ENCODE measurements at regions not wholly inside any gene's neighbourhood (a gene's known extent, or its start where the extent isn't known, plus 50 kb on each side); places are given as distances from the start of the nearest gene placed in this dataset.
"Not testable (repeated sequence)": the region's sequence is repeated elsewhere in the genome, so short reads cannot be mapped to it uniquely, and the experiment has no call there.

- DNase-seq = no peak
These were observed 310.6 kb downstream of the NPHP4 start for GRCh38 chr1:5681654-5682053.

GRCh38 chr1:5680600-5680999 is 311.6 kb downstream of the NPHP4 start:
- 71 to 85% (median 74%) methylated on average over 4 of the region's 4 CpGs for WGBS, 4 donors
- DNase-seq = no peak

More at GRCh38 chr1:5681654-5682053, 310.6 kb downstream of the NPHP4 start:
- Histone ChIP-seq H3K27ac (no peak overlapping the region), H3K4me3 (no peak overlapping the region), H3K4me1 (no peaks in the 10 kb centered on the region), H3K9me3 (no peaks in the 10 kb centered on the region), H3K36me3 (no peaks in the 10 kb centered on the region), H3K27me3 (peaks cover 0 to 18% (median 0%) of the 10 kb centered on the region in 9 donors)
- TF ChIP-seq CTCF (IDR thresholded peaks at IDR 0.05) (no peak), POLR2A (IDR thresholded peaks at IDR 0.05) (no peak)
- ATAC-seq = no peak
- 77 to 83% (median 78%) methylated on average over 5 to 6 of the region's 6 CpGs for WGBS, 4 donors
- intact Hi-C loops (cut with DNase I) = no loop called here

GRCh38 chr1:5678759-5679158 is 313.5 kb downstream of the NPHP4 start:
- intact Hi-C loops (cut with DNase I) = no loop called here
- peaks cover 0 to 7% (median 0%) of the 10 kb centered on the region in 9 donors for H3K27me3 ChIP-seq
- no peaks in the 10 kb centered on the region for H3K4me1 ChIP-seq
- TF ChIP-seq POLR2A (IDR thresholded peaks at IDR 0.05) (no peak), CTCF (IDR thresholded peaks at IDR 0.05) (no peak)
- peaks cover 0 to 9% (median 0%) of the 10 kb centered on the region in 12 donors for H3K9me3 ChIP-seq
- H3K4me3 ChIP-seq = no peak overlapping the region
- WGBS, 4 donors = 70 to 80% (median 74%) methylated on average over 1 of the region's 1 CpG
- ATAC-seq = no peak
- H3K27ac ChIP-seq = no peak overlapping the region
- DNase-seq = no peak
- H3K36me3 ChIP-seq = no peaks in the 10 kb centered on the region

More at GRCh38 chr1:5680600-5680999, 311.6 kb downstream of the NPHP4 start:
- peaks cover 0 to 11% (median 0%) of the 10 kb centered on the region in 9 donors for H3K27me3 ChIP-seq
- ATAC-seq = no peak
- H3K36me3 ChIP-seq = no peaks in the 10 kb centered on the region
- H3K4me3 ChIP-seq = no peak overlapping the region
- no peak overlapping the region for H3K27ac ChIP-seq
- peaks cover 0 to under 1% (median 0%) of the 10 kb centered on the region in 12 donors for H3K9me3 ChIP-seq
- TF ChIP-seq CTCF (IDR thresholded peaks at IDR 0.05) (no peak), POLR2A (IDR thresholded peaks at IDR 0.05) (no peak)
- intact Hi-C loops (cut with DNase I) = no loop called here
- no peaks in the 10 kb centered on the region for H3K4me1 ChIP-seq

- H3K4me3 ChIP-seq; DNase-seq; intact Hi-C loops (cut with DNase I); H3K4me1 ChIP-seq; H3K36me3 ChIP-seq; H3K9me3 ChIP-seq; H3K27ac ChIP-seq; ATAC-seq; H3K27me3 ChIP-seq: not testable (repeated sequence)
- 26 to 36% (median 32%) methylated on average over 5 of the region's 5 CpGs for WGBS, 4 donors
These were observed 319.9 kb downstream of the NPHP4 start for GRCh38 chr1:5672355-5672754.

Data from heart left ventricle (tissue), 16 donors.